ENCODE measurements at regions not wholly inside any gene's neighbourhood (a gene's known extent, or its start where the extent isn't known, plus 50 kb on each side); places are given as distances from the start of the nearest gene placed in this dataset.

- no peaks in the 10 kb centered on the region for H3K9me3 ChIP-seq
- H3K4me1 ChIP-seq, result peaks cover 13 to 34% of the 10 kb centered on the region in 2 donors
- intact Hi-C loops (cut with DNase I), result no loop called here
- WGBS, 2 donors, result 97% methylated on average over 3 of the region's 3 CpGs
- no peaks in the 10 kb centered on the region for H3K27me3 ChIP-seq
- no peaks in the 10 kb centered on the region for H3K36me3 ChIP-seq
- H3K4me3 ChIP-seq (replicated peaks in 1 of 3), result no peak overlapping the region
- no peak for DNase-seq
- H3K27ac ChIP-seq, result no peak overlapping the region
- TF ChIP-seq, protein P1, sequence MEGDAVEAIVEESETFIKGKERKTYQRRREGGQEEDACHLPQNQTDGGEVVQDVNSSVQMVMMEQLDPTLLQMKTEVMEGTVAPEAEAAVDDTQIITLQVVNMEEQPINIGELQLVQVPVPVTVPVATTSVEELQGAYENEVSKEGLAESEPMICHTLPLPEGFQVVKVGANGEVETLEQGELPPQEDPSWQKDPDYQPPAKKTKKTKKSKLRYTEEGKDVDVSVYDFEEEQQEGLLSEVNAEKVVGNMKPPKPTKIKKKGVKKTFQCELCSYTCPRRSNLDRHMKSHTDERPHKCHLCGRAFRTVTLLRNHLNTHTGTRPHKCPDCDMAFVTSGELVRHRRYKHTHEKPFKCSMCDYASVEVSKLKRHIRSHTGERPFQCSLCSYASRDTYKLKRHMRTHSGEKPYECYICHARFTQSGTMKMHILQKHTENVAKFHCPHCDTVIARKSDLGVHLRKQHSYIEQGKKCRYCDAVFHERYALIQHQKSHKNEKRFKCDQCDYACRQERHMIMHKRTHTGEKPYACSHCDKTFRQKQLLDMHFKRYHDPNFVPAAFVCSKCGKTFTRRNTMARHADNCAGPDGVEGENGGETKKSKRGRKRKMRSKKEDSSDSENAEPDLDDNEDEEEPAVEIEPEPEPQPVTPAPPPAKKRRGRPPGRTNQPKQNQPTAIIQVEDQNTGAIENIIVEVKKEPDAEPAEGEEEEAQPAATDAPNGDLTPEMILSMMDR (IDR thresholded peaks at IDR 0.05), result no peak
- no peak for TF ChIP-seq POLR2A (IDR thresholded peaks at IDR 0.05)
These were observed 133.4 kb downstream of the RHOU start for GRCh38 chr1:228868731-228869024.

GRCh38 chr1:228869312-228869824 is 134.1 kb downstream of the RHOU start:
- Histone ChIP-seq H3K4me1 (peaks cover 13 to 27% of the 10 kb centered on the region in 2 donors), H3K36me3 (no peaks in the 10 kb centered on the region), H3K27me3 (no peaks in the 10 kb centered on the region), H3K4me3 (replicated peaks in 1 of 3) (no peak overlapping the region), H3K9me3 (no peaks in the 10 kb centered on the region), H3K27ac (no peak overlapping the region)
- intact Hi-C loops (cut with DNase I), result no loop called here
- no peak for TF ChIP-seq POLR2A (IDR thresholded peaks at IDR 0.05)
- TF ChIP-seq, protein P1 (IDR thresholded peaks at IDR 0.05), result no peak
- no peak for DNase-seq
- 95 to 98% methylated on average over 7 of the region's 7 CpGs for WGBS, 2 donors

- Histone ChIP-seq H3K9me3 (no peaks in the 10 kb centered on the region), H3K4me1 (peaks cover 13 to 23% of the 10 kb centered on the region in 2 donors), H3K4me3 (replicated peaks in 1 of 3) (no peak overlapping the region), H3K27ac (no peak overlapping the region), H3K36me3 (no peaks in the 10 kb centered on the region), H3K27me3 (no peaks in the 10 kb centered on the region)
- no peak for TF ChIP-seq POLR2A (IDR thresholded peaks at IDR 0.05)
- TF ChIP-seq, protein P1 (IDR thresholded peaks at IDR 0.05), result no peak
- intact Hi-C loops (cut with DNase I), result no loop called here
- 89 to 92% methylated on average over 9 of the region's 9 CpGs for WGBS, 2 donors
- no peak for DNase-seq
These were observed 134.9 kb downstream of the RHOU start for GRCh38 chr1:228870041-228870713.

DNA sequence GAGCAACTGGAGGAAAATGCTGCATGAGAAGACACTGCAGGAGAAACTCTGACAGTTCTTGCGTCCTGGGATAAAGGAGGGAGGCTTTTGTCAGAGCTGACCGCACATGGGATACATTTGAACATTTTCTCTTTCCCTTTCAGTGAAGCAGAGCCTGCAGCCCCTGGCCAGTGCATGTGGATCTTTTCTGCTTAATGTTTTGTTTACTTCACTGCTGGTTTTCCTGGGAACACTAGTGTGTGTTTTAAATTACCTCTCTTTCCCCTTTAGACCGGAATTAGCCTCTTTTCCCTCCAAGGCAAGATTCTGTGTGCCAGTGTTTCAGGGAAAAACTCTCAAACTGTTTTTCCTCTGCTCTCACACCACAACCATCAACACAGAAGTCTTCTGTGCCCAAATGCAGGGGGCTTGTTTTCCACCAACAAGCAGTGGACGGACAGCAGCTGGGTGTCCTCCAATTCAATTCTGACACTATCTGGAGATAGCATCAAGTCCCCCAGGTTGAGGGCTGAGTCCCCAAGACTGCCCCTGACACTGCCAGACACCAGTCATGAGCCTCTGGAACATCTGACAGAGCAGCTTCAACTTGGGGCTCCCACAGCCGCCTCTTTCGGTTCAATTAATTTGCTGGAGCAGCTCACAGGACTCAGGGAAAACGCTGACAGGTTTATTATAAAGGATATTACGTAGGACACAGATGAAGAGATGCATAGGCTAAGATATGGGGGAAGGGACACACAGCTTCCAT is 136.2 kb downstream of the RHOU start:
- TF ChIP-seq, protein P1 (IDR thresholded peaks at IDR 0.05), result no peak
- TF ChIP-seq POLR2A (IDR thresholded peaks at IDR 0.05), result no peak
- no peak for DNase-seq

GRCh38 chr1:228872080-228872479 is 136.8 kb downstream of the RHOU start:
- H3K4me1 ChIP-seq, result peaks cover under 1 to 13% of the 10 kb centered on the region in 2 donors
- no peak for DNase-seq
- TF ChIP-seq, protein P1 (IDR thresholded peaks at IDR 0.05), result no peak
- TF ChIP-seq POLR2A (IDR thresholded peaks at IDR 0.05), result no peak
- intact Hi-C loops (cut with DNase I), result no loop called here
- no peak overlapping the region for H3K4me3 ChIP-seq (replicated peaks in 1 of 3)
- H3K36me3 ChIP-seq, result no peaks in the 10 kb centered on the region
- H3K27ac ChIP-seq, result no peak overlapping the region
- H3K9me3 ChIP-seq, result no peaks in the 10 kb centered on the region
- WGBS, 2 donors, result 87 to 92% methylated on average over 7 of the region's 7 CpGs
- H3K27me3 ChIP-seq, result no peaks in the 10 kb centered on the region

More for the DNA sequence above, 136.2 kb downstream of the RHOU start:
- peak overlapping the region in 1 of 3 donors; percentile 32 for H3K27ac ChIP-seq
- H3K27me3 ChIP-seq, result no peaks in the 10 kb centered on the region
- no peaks in the 10 kb centered on the region for H3K9me3 ChIP-seq
- no peaks in the 10 kb centered on the region for H3K36me3 ChIP-seq
- H3K4me1 ChIP-seq, result peaks cover 7 to 19% of the 10 kb centered on the region in 2 donors
- intact Hi-C loops (cut with DNase I), result no loop called here
- no peak overlapping the region for H3K4me3 ChIP-seq (replicated peaks in 1 of 3)
- WGBS, 2 donors, result 71 to 72% methylated on average over 8 of the region's 8 CpGs
